ENCODE measurements at regions not wholly inside any gene's neighbourhood (a gene's known extent, or its start where the extent isn't known, plus 50 kb on each side); places are given as distances from the start of the nearest gene placed in this dataset.

GRCh38 chr5:167918184-167918812 is 373.1 kb upstream of the WWC1 start:
- Mint-ChIP-seq H3K9me3 (ENCODE audit: low read depth) (peaks cover 4% of the 10 kb centered on the region), H3K27ac (no peak overlapping the region), H3K4me3 (ENCODE audit: low read depth) (no peak overlapping the region), H3K36me3 (ENCODE audit: insufficient read depth) (no peaks in the 10 kb centered on the region), H3K4me1 (ENCODE audit: low read depth) (peaks cover 10% of the 10 kb centered on the region), H3K27me3 (peaks cover 17% of the 10 kb centered on the region)
- TF ChIP-seq CTCF (IDR thresholded peaks at IDR 0.05; ENCODE audit: unreplicated experiment) = no peak
- no peak for DNase-seq (ENCODE audit: low spot score, unreplicated experiment)

GRCh38 chr5:167918813-167919483 is 372.5 kb upstream of the WWC1 start:
- Mint-ChIP-seq H3K27ac (no peak overlapping the region), H3K27me3 (peaks cover 17% of the 10 kb centered on the region), H3K4me1 (ENCODE audit: low read depth) (peaks cover 10% of the 10 kb centered on the region), H3K36me3 (ENCODE audit: insufficient read depth) (no peaks in the 10 kb centered on the region), H3K4me3 (ENCODE audit: low read depth) (no peak overlapping the region), H3K9me3 (ENCODE audit: low read depth) (peaks cover 4% of the 10 kb centered on the region)
- no peak for TF ChIP-seq CTCF (IDR thresholded peaks at IDR 0.05; ENCODE audit: unreplicated experiment)
- no peak for DNase-seq (ENCODE audit: low spot score, unreplicated experiment)

GRCh38 chr5:167920589-167920988 is 370.9 kb upstream of the WWC1 start:
- Mint-ChIP-seq H3K36me3 (ENCODE audit: insufficient read depth) (no peaks in the 10 kb centered on the region), H3K27me3 (peaks cover 17% of the 10 kb centered on the region), H3K4me3 (ENCODE audit: low read depth) (no peak overlapping the region), H3K4me1 (ENCODE audit: low read depth) (peaks cover 10% of the 10 kb centered on the region), H3K9me3 (ENCODE audit: low read depth) (no peaks in the 10 kb centered on the region), H3K27ac (no peak overlapping the region)
- no peak for TF ChIP-seq CTCF (IDR thresholded peaks at IDR 0.05; ENCODE audit: unreplicated experiment)
- no peak for DNase-seq (ENCODE audit: low spot score, unreplicated experiment)

GRCh38 chr5:167921796-167922195 is 369.6 kb upstream of the WWC1 start:
- Mint-ChIP-seq H3K9me3 (ENCODE audit: low read depth) (no peaks in the 10 kb centered on the region), H3K4me1 (ENCODE audit: low read depth) (peaks cover 10% of the 10 kb centered on the region), H3K36me3 (ENCODE audit: insufficient read depth) (no peaks in the 10 kb centered on the region), H3K27ac (no peak overlapping the region), H3K27me3 (peaks cover 17% of the 10 kb centered on the region), H3K4me3 (ENCODE audit: low read depth) (no peak overlapping the region)
- TF ChIP-seq CTCF (IDR thresholded peaks at IDR 0.05; ENCODE audit: unreplicated experiment) = no peak
- DNase-seq (ENCODE audit: low spot score, unreplicated experiment) = no peak

GRCh38 chr5:167923396-167923795 is 368.0 kb upstream of the WWC1 start:
- peaks cover 17% of the 10 kb centered on the region for H3K27me3 Mint-ChIP-seq
- H3K4me1 Mint-ChIP-seq (ENCODE audit: low read depth) = peaks cover 8% of the 10 kb centered on the region
- no peaks in the 10 kb centered on the region for H3K9me3 Mint-ChIP-seq (ENCODE audit: low read depth)
- no peaks in the 10 kb centered on the region for H3K36me3 Mint-ChIP-seq (ENCODE audit: insufficient read depth)
- no peak overlapping the region for H3K27ac Mint-ChIP-seq
- no peak for DNase-seq (ENCODE audit: low spot score, unreplicated experiment)
- TF ChIP-seq CTCF (IDR thresholded peaks at IDR 0.05; ENCODE audit: unreplicated experiment) = no peak
- no peak overlapping the region for H3K4me3 Mint-ChIP-seq (ENCODE audit: low read depth)
